ENCODE measurements at regions not wholly inside any gene's neighbourhood (a gene's known extent, or its start where the extent isn't known, plus 50 kb on each side); places are given as distances from the start of the nearest gene placed in this dataset.
A peak's percentile ranks its signal among the peaks of the same experiment; 100 is the strongest.

DNA sequence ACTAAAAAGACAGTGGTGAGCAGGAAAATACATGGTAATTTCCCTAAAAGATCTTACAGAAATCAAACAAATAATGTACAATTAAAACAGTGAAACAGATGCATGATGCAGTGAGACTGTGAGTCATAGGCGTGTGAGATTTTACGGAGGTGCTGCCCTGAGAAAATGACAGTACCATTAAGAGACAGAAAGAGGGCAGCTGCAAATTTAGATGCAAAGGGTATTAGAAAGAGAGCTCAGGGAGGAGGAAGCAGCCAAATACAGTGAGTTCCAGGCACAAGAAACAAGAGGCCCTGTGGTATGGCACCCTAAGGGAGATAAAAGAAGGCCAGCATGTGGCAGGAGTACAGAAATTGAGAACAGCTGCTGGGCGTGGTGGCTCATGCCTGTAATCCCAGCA lies 88.5 kb upstream of the FIBIN start:
- Histone ChIP-seq H3K27me3 (ENCODE audit: insufficient read depth, low read length) (no peaks in the 10 kb centered on the region), H3K36me3 (ENCODE audit: insufficient read depth, low read depth, low read length) (no peaks in the 10 kb centered on the region), H3K9ac (ENCODE audit: low read depth, low read length) (0 out of 2 replicates have a peak overlapping the region, but pooled peaks have one; percentile 24), H3K9me3 (ENCODE audit: insufficient read depth, low read depth, low read length) (no peaks in the 10 kb centered on the region), H3K4me1 (ENCODE audit: insufficient read depth, low read length) (peaks cover 16% of the 10 kb centered on the region; the same call in 1 of the 2 replicates), H3K4me3 (ENCODE audit: low read length) (no peak overlapping the region), H3K27ac (ENCODE audit: low read length) (no peak overlapping the region)

- Histone ChIP-seq H3K27me3 (ENCODE audit: insufficient read depth, low read length) (no peaks in the 10 kb centered on the region), H3K4me3 (ENCODE audit: low read length) (no peak overlapping the region), H3K9me3 (ENCODE audit: insufficient read depth, low read depth, low read length) (no peaks in the 10 kb centered on the region), H3K4me1 (ENCODE audit: insufficient read depth, low read length) (peaks cover 7% of the 10 kb centered on the region; the same call in 1 of the 2 replicates), H3K9ac (ENCODE audit: low read depth, low read length) (no peak overlapping the region), H3K36me3 (ENCODE audit: insufficient read depth, low read depth, low read length) (no peaks in the 10 kb centered on the region), H3K27ac (ENCODE audit: low read length) (no peak overlapping the region)
Measured at GRCh38 chr11:26909515-26909914, 84.4 kb upstream of the FIBIN start.

DNA sequence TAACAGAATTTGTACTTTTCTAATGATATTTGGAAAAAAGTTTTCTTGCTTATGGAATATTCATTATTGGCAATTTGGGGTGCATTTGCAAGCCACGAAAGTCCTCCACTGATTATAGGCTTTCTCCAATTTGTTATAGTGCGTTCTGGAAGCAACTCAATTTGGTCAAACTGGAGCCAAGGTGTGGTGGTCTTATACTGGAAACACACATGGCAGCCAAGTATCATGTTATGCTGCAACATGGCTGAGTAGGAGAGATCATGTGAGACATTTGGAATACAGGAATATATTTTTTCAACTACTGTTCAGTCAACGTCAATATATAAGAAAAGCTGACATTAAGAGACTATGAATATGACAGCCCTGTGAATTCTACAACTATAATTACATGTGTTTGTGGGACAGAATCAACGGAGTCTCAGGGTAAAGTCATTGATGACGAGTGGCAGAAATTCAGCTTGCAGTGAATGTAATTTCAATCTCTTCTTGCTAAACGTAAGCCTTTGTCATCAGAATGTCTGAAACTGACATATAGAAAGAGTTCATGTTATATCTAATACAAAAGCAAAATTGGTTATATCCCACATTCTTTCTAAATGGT lies 83.8 kb upstream of the FIBIN start:
- H3K9me3 ChIP-seq (ENCODE audit: insufficient read depth, low read depth, low read length) = no peaks in the 10 kb centered on the region
- no peak overlapping the region for H3K9ac ChIP-seq (ENCODE audit: low read depth, low read length)
- peaks cover 8% of the 10 kb centered on the region; the same call in 1 of the 2 replicates for H3K4me1 ChIP-seq (ENCODE audit: insufficient read depth, low read length)
- no peak overlapping the region for H3K27ac ChIP-seq (ENCODE audit: low read length)
- H3K27me3 ChIP-seq (ENCODE audit: insufficient read depth, low read length) = no peaks in the 10 kb centered on the region
- H3K4me3 ChIP-seq (ENCODE audit: low read length) = no peak overlapping the region
- H3K36me3 ChIP-seq (ENCODE audit: insufficient read depth, low read depth, low read length) = no peaks in the 10 kb centered on the region

GRCh38 chr11:26914968-26915367 lies 78.9 kb upstream of the FIBIN start:
- peaks cover 7% of the 10 kb centered on the region; the same call in 1 of the 2 replicates for H3K4me1 ChIP-seq (ENCODE audit: insufficient read depth, low read length)
- H3K4me3 ChIP-seq (ENCODE audit: low read length) = 0 out of 2 replicates have a peak overlapping the region, but pooled peaks have one; percentile 25
- no peaks in the 10 kb centered on the region for H3K27me3 ChIP-seq (ENCODE audit: insufficient read depth, low read length)
- no peak overlapping the region for H3K9ac ChIP-seq (ENCODE audit: low read depth, low read length)
- no peak overlapping the region for H3K27ac ChIP-seq (ENCODE audit: low read length)
- no peaks in the 10 kb centered on the region for H3K36me3 ChIP-seq (ENCODE audit: insufficient read depth, low read depth, low read length)
- no peaks in the 10 kb centered on the region for H3K9me3 ChIP-seq (ENCODE audit: insufficient read depth, low read depth, low read length)

GRCh38 chr11:26916805-26917204 lies 77.1 kb upstream of the FIBIN start:
- H3K27ac ChIP-seq (ENCODE audit: low read length) = no peak overlapping the region
- H3K9me3 ChIP-seq (ENCODE audit: insufficient read depth, low read depth, low read length) = no peaks in the 10 kb centered on the region
- no peak overlapping the region for H3K9ac ChIP-seq (ENCODE audit: low read depth, low read length)
- H3K4me1 ChIP-seq (ENCODE audit: insufficient read depth, low read length) = peaks cover 7% of the 10 kb centered on the region; the same call in 1 of the 2 replicates
- H3K36me3 ChIP-seq (ENCODE audit: insufficient read depth, low read depth, low read length) = no peaks in the 10 kb centered on the region
- H3K4me3 ChIP-seq (ENCODE audit: low read length) = no peak overlapping the region
- no peaks in the 10 kb centered on the region for H3K27me3 ChIP-seq (ENCODE audit: insufficient read depth, low read length)

GRCh38 chr11:26928582-26928981 lies 65.3 kb upstream of the FIBIN start:
- H3K9ac ChIP-seq (ENCODE audit: low read depth, low read length) = no peak overlapping the region
- H3K27ac ChIP-seq (ENCODE audit: low read length) = no peak overlapping the region
- no peaks in the 10 kb centered on the region for H3K27me3 ChIP-seq (ENCODE audit: insufficient read depth, low read length)
- H3K4me1 ChIP-seq (ENCODE audit: insufficient read depth, low read length) = no peaks in the 10 kb centered on the region
- H3K9me3 ChIP-seq (ENCODE audit: insufficient read depth, low read depth, low read length) = no peaks in the 10 kb centered on the region
- H3K36me3 ChIP-seq (ENCODE audit: insufficient read depth, low read depth, low read length) = no peaks in the 10 kb centered on the region
- H3K4me3 ChIP-seq (ENCODE audit: low read length) = no peak overlapping the region

DNA sequence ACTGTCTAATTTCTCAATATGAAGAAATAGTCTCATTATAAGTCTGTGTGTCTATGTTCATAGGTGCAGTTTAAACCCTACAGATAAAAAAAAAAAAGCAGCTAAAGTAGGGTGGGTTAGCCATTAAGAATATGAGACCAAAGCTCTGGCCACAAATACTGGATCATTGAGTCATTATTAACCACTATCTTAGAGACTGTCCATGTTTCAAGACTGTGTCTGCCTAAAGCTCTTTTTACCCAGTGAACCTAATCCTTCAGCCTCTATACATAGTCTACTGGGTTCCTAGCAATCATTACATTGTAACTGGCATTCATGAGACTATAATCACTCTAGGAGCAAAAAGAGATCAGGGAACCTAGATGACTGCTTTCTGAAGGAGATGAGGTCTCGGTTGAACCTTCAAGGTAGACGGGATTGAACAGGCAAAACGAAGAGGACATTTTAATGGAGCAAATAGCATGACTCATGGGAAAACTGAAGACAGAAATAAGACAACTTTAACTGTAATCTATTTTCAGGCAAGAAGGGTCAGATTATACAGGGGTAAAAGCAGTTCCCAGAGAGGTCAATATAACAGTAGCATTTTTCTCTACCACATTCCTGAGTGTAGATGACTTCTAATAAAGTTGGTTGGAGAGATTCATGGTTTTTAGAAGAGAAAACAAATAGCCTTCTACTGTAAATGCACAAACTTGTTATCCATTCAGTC lies 64.0 kb upstream of the FIBIN start:
- H3K9ac ChIP-seq (ENCODE audit: low read depth, low read length) = no peak overlapping the region
- no peak overlapping the region for H3K27ac ChIP-seq (ENCODE audit: low read length)
- no peak overlapping the region for H3K4me3 ChIP-seq (ENCODE audit: low read length)
- H3K9me3 ChIP-seq (ENCODE audit: insufficient read depth, low read depth, low read length) = no peaks in the 10 kb centered on the region
- H3K4me1 ChIP-seq (ENCODE audit: insufficient read depth, low read length) = no peaks in the 10 kb centered on the region
- H3K36me3 ChIP-seq (ENCODE audit: insufficient read depth, low read depth, low read length) = no peaks in the 10 kb centered on the region
- H3K27me3 ChIP-seq (ENCODE audit: insufficient read depth, low read length) = peaks cover under 1% of the 10 kb centered on the region; the same call in 1 of the 2 replicates

- H3K36me3 ChIP-seq (ENCODE audit: insufficient read depth, low read depth, low read length) = no peaks in the 10 kb centered on the region
- no peaks in the 10 kb centered on the region for H3K9me3 ChIP-seq (ENCODE audit: insufficient read depth, low read depth, low read length)
- no peaks in the 10 kb centered on the region for H3K4me1 ChIP-seq (ENCODE audit: insufficient read depth, low read length)
- no peak overlapping the region for H3K9ac ChIP-seq (ENCODE audit: low read depth, low read length)
- H3K27me3 ChIP-seq (ENCODE audit: insufficient read depth, low read length) = peaks cover 3% of the 10 kb centered on the region; the same call in 1 of the 2 replicates
- no peak overlapping the region for H3K27ac ChIP-seq (ENCODE audit: low read length)
- no peak overlapping the region for H3K4me3 ChIP-seq (ENCODE audit: low read length)
Measured at GRCh38 chr11:26930518-26931247, 63.2 kb upstream of the FIBIN start.

DNA sequence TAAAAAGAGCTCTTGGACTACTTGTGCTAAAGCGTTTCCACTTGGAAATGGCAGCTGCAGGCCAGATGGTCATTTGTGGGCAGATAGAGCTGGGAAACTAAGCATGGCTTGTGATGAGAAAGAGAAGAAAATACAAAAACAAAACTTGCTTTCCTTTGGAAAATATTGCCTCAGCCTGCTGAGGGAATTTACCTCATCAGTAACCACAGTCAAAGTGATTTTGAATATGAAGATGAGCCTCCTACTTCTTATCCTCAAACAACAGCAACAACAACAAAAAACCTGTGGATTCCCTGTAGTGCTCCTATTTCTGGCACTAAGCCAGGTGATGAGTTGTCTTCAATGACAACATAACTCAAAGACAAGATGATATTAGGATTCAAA lies 62.7 kb upstream of the FIBIN start:
- no peak overlapping the region for H3K27ac ChIP-seq (ENCODE audit: low read length)
- no peaks in the 10 kb centered on the region for H3K36me3 ChIP-seq (ENCODE audit: insufficient read depth, low read depth, low read length)
- no peak overlapping the region for H3K4me3 ChIP-seq (ENCODE audit: low read length)
- no peaks in the 10 kb centered on the region for H3K9me3 ChIP-seq (ENCODE audit: insufficient read depth, low read depth, low read length)
- H3K4me1 ChIP-seq (ENCODE audit: insufficient read depth, low read length) = no peaks in the 10 kb centered on the region
- H3K9ac ChIP-seq (ENCODE audit: low read depth, low read length) = no peak overlapping the region
- peaks cover 3% of the 10 kb centered on the region; the same call in 1 of the 2 replicates for H3K27me3 ChIP-seq (ENCODE audit: insufficient read depth, low read length)

GRCh38 chr11:26931881-26932280 lies 62.0 kb upstream of the FIBIN start:
- no peaks in the 10 kb centered on the region for H3K9me3 ChIP-seq (ENCODE audit: insufficient read depth, low read depth, low read length)
- H3K27me3 ChIP-seq (ENCODE audit: insufficient read depth, low read length) = peaks cover 4% of the 10 kb centered on the region; the same call in 1 of the 2 replicates

GRCh38 chr11:26936109-26936508 lies 57.8 kb upstream of the FIBIN start:
- H3K27ac ChIP-seq (ENCODE audit: low read length) = no peak overlapping the region
- no peaks in the 10 kb centered on the region for H3K36me3 ChIP-seq (ENCODE audit: insufficient read depth, low read depth, low read length)
- H3K4me1 ChIP-seq (ENCODE audit: insufficient read depth, low read length) = no peaks in the 10 kb centered on the region
- no peak overlapping the region for H3K4me3 ChIP-seq (ENCODE audit: low read length)
- H3K9me3 ChIP-seq (ENCODE audit: insufficient read depth, low read depth, low read length) = no peaks in the 10 kb centered on the region
- no peak overlapping the region for H3K9ac ChIP-seq (ENCODE audit: low read depth, low read length)
- H3K27me3 ChIP-seq (ENCODE audit: insufficient read depth, low read length) = peaks cover 12% of the 10 kb centered on the region

More at GRCh38 chr11:26931881-26932280, 62.0 kb upstream of the FIBIN start:
- no peaks in the 10 kb centered on the region for H3K36me3 ChIP-seq (ENCODE audit: insufficient read depth, low read depth, low read length)
- H3K27ac ChIP-seq (ENCODE audit: low read length) = no peak overlapping the region
- no peaks in the 10 kb centered on the region for H3K4me1 ChIP-seq (ENCODE audit: insufficient read depth, low read length)
- H3K4me3 ChIP-seq (ENCODE audit: low read length) = no peak overlapping the region
- no peak overlapping the region for H3K9ac ChIP-seq (ENCODE audit: low read depth, low read length)

Data from iPS-20b (cell line).